ENCODE measurements at regions not wholly inside any gene's neighbourhood (a gene's known extent, or its start where the extent isn't known, plus 50 kb on each side); places are given as distances from the start of the nearest gene placed in this dataset.

DNA sequence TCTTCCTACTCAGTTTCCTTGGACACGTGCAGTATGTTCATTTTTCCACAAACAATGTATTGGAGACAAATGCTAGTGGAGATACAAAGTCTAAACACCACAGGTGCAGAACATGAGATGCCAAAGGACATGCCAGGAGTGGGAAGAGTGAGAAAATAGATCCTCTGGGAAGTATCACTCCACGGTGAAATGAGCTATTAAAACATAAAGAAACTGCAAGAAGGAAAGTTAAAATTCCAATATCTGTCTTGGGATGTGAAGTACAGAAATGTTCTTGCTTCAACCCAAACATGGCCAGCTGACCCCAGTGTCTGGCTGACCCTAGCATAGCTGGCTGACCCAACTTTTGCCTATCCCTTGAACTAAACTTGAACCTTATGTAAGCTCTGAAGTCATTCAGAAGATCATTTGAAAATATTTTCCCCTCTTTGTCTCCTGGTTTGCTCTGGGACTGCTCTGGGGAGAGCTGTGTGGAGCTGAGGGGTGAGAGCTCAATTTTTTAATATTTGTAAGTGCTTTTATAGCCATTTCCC is 59.5 kb downstream of the FZD1 start:
- Mint-ChIP-seq H3K27me3 (ENCODE audit: low read depth) (no peaks in the 10 kb centered on the region), H3K9me3 (no peaks in the 10 kb centered on the region), H3K36me3 (ENCODE audit: low read depth) (no peaks in the 10 kb centered on the region), H3K4me3 (no peak overlapping the region), H3K27ac (no peak overlapping the region), H3K4me1 (ENCODE audit: low read depth) (no peaks in the 10 kb centered on the region)
- no peak for DNase-seq (ENCODE audit: low spot score)

DNA sequence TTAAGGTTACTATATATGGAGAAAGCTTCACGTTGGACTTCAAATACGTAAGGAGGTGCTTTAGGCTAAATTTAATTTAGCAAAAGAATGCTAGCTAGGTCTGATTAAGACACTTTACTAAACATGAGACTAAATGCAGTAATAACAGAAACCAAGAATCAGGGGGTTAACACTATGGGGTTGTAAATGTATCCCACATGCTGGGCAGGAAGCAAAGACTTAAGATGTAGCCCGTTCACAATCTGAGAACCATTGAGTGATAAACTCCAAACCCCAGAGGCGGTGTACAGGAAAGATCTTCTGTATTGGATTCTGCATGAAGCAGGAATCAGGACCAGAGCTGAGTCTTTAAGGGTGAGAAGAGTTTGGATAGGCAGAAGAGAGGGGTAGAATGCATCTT is 60.4 kb downstream of the FZD1 start:
- Mint-ChIP-seq H3K9me3 (no peaks in the 10 kb centered on the region), H3K27ac (no peak overlapping the region), H3K4me1 (ENCODE audit: low read depth) (no peaks in the 10 kb centered on the region), H3K27me3 (ENCODE audit: low read depth) (no peaks in the 10 kb centered on the region), H3K4me3 (no peak overlapping the region), H3K36me3 (ENCODE audit: low read depth) (no peaks in the 10 kb centered on the region)
- no peak for DNase-seq (ENCODE audit: low spot score)

DNA sequence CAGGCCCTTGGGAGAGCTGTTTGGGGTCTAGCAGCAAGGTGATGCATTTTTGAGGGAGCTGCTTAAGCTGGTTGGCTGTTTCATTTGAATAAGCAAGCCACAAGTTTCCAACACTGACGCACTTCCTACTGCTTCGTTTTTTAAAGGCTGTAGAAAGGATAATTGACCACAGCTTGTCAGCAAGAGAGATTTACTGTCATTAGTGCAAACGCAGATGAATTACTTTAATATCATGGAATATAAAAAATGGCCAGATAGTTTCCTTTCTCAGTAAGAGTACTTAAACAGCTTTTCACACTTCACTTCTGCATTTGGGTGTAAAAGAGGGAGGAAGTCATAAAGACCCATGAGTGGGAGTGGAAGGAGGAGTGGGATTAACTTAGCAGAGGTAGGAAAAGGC is 61.5 kb downstream of the FZD1 start:
- no peak for DNase-seq (ENCODE audit: low spot score)
- Mint-ChIP-seq H3K27ac (no peak overlapping the region), H3K4me1 (ENCODE audit: low read depth) (no peaks in the 10 kb centered on the region), H3K36me3 (ENCODE audit: low read depth) (no peaks in the 10 kb centered on the region), H3K27me3 (ENCODE audit: low read depth) (no peaks in the 10 kb centered on the region), H3K4me3 (no peak overlapping the region), H3K9me3 (no peaks in the 10 kb centered on the region)

DNA sequence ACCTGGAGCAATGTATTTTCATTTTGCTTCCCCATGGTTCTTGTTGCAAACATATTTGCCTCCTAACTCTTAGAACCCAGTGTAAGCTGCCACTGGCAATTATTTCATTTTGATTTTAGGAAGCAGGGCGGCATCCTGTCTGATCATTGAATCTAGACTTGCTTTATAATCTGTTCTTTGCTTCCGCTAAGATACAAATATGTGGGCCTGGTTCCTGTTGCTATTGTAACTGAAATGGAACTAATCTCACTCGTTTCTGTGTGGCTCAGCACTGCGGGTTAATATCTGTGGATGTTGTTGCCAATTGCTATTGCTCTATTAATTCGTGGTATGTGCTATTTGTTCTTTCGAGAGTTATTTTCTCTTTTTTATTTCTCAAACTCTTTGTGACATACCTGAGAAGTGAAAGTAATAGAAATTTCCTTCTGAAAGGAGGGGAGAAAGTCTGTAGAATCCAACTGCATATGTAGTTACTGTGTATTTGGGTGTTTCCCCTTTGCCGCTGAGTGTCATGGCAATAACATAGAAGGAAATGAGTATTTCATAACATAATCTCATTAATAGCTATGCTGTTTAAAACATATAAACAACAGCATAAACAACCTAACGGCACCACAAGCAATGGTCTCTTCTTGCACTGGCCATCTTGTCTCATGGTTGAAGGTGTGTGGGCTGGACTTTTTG is 62.4 kb downstream of the FZD1 start:
- no peak overlapping the region for H3K4me3 Mint-ChIP-seq
- no peaks in the 10 kb centered on the region for H3K36me3 Mint-ChIP-seq (ENCODE audit: low read depth)
- no peak for DNase-seq (ENCODE audit: low spot score)
- H3K27me3 Mint-ChIP-seq (ENCODE audit: low read depth) = no peaks in the 10 kb centered on the region
- H3K27ac Mint-ChIP-seq = no peak overlapping the region
- H3K9me3 Mint-ChIP-seq = no peaks in the 10 kb centered on the region
- H3K4me1 Mint-ChIP-seq (ENCODE audit: low read depth) = no peaks in the 10 kb centered on the region

DNA sequence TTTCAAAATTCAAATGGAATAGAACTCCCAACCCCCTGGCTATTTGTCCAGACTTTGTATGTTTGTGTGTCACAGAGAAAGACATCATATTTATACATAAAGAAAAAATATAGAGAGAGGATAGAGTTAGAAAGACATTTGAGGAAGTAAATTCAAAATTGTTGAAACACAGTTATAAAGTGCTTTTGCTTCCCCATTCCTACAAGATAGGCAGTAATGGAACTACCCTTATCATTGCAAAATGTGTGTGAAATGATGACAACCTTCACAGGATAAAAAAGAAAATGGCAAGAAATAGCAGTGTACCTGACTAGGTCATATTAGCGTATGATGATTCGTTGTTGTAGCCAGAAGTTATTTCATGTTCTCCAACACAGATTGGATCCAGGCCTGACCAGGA is 63.1 kb downstream of the FZD1 start:
- Mint-ChIP-seq H3K4me3 (no peak overlapping the region), H3K36me3 (ENCODE audit: low read depth) (no peaks in the 10 kb centered on the region), H3K27ac (no peak overlapping the region), H3K4me1 (ENCODE audit: low read depth) (no peaks in the 10 kb centered on the region), H3K9me3 (no peaks in the 10 kb centered on the region), H3K27me3 (ENCODE audit: low read depth) (no peaks in the 10 kb centered on the region)
- DNase-seq (ENCODE audit: low spot score) = no peak

DNA sequence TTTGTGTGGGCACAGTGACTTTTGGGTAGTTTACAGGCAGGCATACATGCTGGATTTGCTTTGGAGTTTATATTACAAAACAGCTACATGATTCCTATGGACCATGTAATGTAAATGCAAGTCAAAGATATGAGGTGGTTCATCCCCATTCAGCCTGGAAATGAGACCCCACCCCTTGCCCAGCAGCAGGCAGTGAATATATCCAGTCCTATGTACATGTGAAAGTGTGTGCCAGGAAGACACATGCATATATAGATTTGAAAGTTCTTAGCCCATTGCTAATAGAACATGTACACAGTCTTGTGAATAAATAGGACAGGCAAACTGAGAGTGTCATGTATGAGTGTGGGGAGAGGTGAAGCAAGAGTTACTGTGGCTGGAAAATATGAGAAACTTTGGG is 65.3 kb downstream of the FZD1 start:
- no peaks in the 10 kb centered on the region for H3K36me3 Mint-ChIP-seq (ENCODE audit: low read depth)
- DNase-seq (ENCODE audit: low spot score) = no peak
- H3K4me3 Mint-ChIP-seq = no peak overlapping the region
- H3K27me3 Mint-ChIP-seq (ENCODE audit: low read depth) = no peaks in the 10 kb centered on the region
- no peak overlapping the region for H3K27ac Mint-ChIP-seq
- H3K9me3 Mint-ChIP-seq = no peaks in the 10 kb centered on the region
- H3K4me1 Mint-ChIP-seq (ENCODE audit: low read depth) = no peaks in the 10 kb centered on the region

DNA sequence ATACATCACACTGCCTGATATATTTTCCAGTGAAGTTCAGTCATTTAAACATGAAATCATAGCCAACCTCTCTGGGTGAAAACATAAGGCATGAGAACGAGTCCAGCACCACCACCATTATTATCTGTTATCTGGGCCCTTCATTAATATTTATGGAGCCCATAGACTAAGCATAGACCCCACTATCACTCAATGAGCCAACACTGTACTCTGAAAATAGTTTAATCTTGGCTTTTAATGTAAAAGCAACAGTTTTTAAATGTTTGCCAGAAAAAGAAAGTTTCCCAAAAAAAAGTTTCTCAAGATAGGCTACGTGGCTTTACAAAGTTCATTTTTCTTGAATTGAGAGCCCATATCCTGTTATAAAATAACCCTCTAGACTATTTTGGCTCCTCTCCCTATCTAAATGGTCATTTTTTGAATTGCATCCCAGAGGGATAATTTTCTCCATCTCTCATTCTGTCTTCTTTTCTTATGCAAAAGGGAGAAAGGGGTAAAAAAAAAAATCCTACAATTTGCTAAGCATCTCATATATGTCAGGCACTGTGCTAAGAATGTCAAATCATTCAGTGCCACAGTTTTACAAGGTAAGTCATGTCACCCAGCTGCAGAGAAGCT is 66.1 kb downstream of the FZD1 start:
- Mint-ChIP-seq H3K4me1 (ENCODE audit: low read depth) (no peaks in the 10 kb centered on the region), H3K9me3 (no peaks in the 10 kb centered on the region), H3K36me3 (ENCODE audit: low read depth) (no peaks in the 10 kb centered on the region), H3K4me3 (no peak overlapping the region), H3K27me3 (ENCODE audit: low read depth) (no peaks in the 10 kb centered on the region), H3K27ac (no peak overlapping the region)
- DNase-seq (ENCODE audit: low spot score) = no peak

DNA sequence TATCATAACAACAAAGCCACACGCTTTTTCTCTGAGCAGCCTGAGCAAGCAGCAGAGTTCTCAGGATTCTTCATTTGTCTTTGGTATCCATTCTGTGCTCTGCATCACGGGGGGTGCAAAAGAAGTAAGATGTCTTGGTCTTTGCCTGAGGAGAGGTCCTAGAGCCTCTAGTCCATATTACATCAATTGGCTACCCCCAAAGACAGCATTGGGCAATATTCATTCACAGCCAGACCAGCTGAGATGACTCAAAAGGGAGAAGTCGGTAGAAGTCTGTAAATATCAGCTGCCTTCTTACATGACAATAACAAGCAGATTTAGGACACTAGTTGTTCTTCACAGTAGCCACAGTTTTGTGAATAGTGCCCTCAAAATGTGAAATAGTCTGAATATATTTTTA is 66.6 kb downstream of the FZD1 start:
- H3K27me3 Mint-ChIP-seq (ENCODE audit: low read depth) = no peaks in the 10 kb centered on the region
- H3K36me3 Mint-ChIP-seq (ENCODE audit: low read depth) = no peaks in the 10 kb centered on the region
- no peak overlapping the region for H3K4me3 Mint-ChIP-seq
- H3K9me3 Mint-ChIP-seq = no peaks in the 10 kb centered on the region
- no peaks in the 10 kb centered on the region for H3K4me1 Mint-ChIP-seq (ENCODE audit: low read depth)
- H3K27ac Mint-ChIP-seq = no peak overlapping the region
- no peak for DNase-seq (ENCODE audit: low spot score)

DNA sequence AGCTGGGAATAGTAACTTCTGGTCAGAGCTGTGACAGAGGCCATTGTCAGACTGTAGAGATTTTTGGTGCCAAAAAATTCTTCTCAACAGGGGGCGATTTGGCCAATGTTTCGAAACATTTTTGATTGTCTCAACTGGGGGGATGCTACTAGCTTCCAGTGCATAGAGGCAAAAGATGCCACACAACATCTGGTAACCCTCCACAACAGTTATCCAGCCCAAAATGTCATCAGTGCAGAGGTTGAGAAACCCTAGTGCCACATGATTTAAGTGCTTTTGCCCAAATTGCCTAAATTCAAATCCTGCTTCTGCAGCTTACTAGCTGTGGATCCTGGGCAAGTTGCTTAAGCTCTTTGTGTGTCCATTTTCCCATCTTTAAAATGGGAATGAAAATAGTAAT is 71.9 kb downstream of the FZD1 start:
- Mint-ChIP-seq H3K4me1 (ENCODE audit: low read depth) (no peaks in the 10 kb centered on the region), H3K9me3 (no peaks in the 10 kb centered on the region), H3K36me3 (ENCODE audit: low read depth) (no peaks in the 10 kb centered on the region), H3K4me3 (no peak overlapping the region), H3K27me3 (ENCODE audit: low read depth) (no peaks in the 10 kb centered on the region), H3K27ac (no peak overlapping the region)
- DNase-seq (ENCODE audit: low spot score) = no peak

DNA sequence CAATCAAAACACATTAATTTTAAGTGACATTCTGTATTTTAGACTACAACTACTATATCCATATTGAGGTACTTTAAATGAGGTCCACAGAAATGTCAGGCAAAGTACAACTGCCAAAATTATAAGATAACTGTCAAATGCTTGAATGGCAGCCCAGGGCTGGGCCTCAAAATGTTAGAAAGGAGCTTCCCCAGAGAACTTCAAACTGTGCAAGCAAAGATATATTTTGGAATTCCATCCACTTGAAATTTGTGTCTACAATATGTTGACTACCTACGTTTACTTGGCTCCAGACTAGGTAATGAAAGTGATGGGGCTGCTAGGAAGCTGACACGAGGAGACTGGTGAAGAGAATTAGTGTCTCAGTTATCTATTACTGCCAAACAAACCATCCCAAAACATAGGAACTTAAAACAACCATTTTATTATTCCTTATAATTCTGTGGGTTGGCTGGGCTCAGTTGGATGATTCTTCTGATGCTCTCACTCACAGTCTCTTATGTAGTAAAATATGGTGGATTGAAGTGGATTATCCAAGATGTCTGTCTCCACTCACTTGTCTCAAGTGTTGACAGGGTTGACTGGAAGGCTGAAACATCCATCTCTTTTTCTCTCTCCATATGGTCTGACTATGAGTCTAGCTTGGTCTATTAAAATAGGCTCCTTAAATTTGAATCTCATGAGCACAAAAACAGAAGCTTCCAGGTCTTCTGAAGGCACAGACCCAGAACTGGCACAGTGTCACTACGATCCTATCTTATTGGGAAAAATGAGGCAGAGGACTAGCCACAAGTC is 74.2 kb downstream of the FZD1 start:
- H3K4me3 Mint-ChIP-seq = no peak overlapping the region

DNA sequence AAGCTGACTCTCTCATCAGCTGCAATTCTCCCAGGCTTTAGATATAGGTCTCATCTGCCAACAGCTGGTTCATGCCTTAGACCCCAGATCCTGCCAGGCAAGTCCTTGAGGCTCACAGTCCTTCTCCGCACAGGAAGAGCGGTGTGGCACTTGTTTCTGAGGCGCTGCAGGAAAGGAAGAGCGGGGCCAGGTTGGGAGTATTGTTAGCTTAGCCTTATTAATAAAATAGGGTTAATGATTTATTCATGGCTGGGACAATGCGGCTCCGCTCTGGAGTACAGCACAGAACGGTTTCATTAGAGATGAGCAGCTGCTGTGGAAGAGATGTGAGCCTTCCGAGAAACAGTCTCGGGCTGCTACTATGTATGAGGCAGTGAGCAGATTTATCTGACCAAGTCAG is 78.1 kb downstream of the FZD1 start:
- H3K4me3 Mint-ChIP-seq = no peak overlapping the region
- no peaks in the 10 kb centered on the region for H3K4me1 Mint-ChIP-seq (ENCODE audit: low read depth)
- no peak for DNase-seq (ENCODE audit: low spot score)
- no peaks in the 10 kb centered on the region for H3K36me3 Mint-ChIP-seq (ENCODE audit: low read depth)
- H3K27ac Mint-ChIP-seq = no peak overlapping the region
- no peaks in the 10 kb centered on the region for H3K9me3 Mint-ChIP-seq
- no peaks in the 10 kb centered on the region for H3K27me3 Mint-ChIP-seq (ENCODE audit: low read depth)

More for the DNA sequence above, 74.2 kb downstream of the FZD1 start:
- H3K36me3 Mint-ChIP-seq (ENCODE audit: low read depth) = no peaks in the 10 kb centered on the region
- no peak overlapping the region for H3K27ac Mint-ChIP-seq
- H3K4me1 Mint-ChIP-seq (ENCODE audit: low read depth) = no peaks in the 10 kb centered on the region
- DNase-seq (ENCODE audit: low spot score) = no peak
- H3K27me3 Mint-ChIP-seq (ENCODE audit: low read depth) = no peaks in the 10 kb centered on the region
- no peaks in the 10 kb centered on the region for H3K9me3 Mint-ChIP-seq

DNA sequence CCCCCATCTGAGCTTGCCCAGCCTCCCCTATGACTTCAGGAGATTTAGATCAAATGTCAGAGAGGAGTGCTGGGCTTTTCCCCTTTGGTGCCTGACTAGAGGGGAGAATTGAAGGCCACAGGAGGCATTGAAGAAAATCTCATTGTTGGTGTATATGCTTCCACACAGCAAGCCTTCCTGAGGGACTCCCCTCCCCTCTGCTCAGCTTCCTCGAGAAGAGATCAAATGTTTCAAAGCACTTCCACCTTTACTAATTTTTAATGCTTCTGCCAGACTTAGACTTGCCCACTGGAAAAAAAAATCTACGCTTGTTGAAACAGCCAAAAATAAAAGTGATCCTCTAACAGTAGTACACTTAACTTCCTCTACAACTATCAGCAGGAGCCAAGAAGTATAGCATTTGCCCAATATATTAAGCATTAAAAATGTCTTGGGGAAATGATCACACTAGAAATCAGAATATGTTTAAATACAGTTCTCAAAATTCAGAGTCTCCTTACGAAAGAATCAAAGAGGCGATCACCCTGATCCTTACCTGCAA is 79.3 kb downstream of the FZD1 start:
- no peaks in the 10 kb centered on the region for H3K9me3 Mint-ChIP-seq
- no peaks in the 10 kb centered on the region for H3K27me3 Mint-ChIP-seq (ENCODE audit: low read depth)
- DNase-seq (ENCODE audit: low spot score) = no peak
- no peaks in the 10 kb centered on the region for H3K36me3 Mint-ChIP-seq (ENCODE audit: low read depth)
- H3K4me1 Mint-ChIP-seq (ENCODE audit: low read depth) = no peaks in the 10 kb centered on the region
- H3K4me3 Mint-ChIP-seq = no peak overlapping the region
- no peak overlapping the region for H3K27ac Mint-ChIP-seq

DNA sequence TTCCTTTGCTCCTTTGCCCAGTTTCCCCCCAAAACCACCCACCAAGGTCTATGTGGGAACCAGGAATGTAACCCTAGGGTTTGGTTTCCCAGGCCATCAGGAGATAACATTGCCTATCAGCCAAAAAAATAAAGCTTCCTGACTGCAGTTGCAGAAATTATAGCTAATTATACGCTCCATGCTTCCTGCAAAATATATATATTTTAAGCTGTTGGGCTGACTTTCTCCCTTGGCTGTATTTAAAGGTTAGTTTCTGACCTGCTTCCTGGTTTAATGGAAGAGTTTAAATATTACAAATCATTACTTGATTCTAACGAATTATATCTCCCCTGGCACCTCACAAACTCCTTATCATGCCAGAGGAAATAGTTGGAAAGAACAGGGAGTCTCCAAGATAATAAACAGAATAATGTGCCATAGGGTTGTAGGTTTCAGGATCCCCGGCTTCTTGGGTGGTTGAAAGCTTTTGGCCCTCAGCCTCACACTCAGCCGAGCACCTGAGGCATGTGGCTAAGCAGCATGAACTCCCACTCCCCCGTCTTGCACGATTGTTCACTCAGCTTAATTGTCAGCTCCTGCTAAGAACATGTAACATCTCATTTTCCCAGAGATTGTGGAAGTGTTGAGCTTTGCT is 79.9 kb downstream of the FZD1 start:
- Mint-ChIP-seq H3K27me3 (ENCODE audit: low read depth) (no peaks in the 10 kb centered on the region), H3K4me1 (ENCODE audit: low read depth) (no peaks in the 10 kb centered on the region), H3K27ac (no peak overlapping the region), H3K36me3 (ENCODE audit: low read depth) (no peaks in the 10 kb centered on the region), H3K4me3 (no peak overlapping the region), H3K9me3 (no peaks in the 10 kb centered on the region)
- no peak for DNase-seq (ENCODE audit: low spot score)

DNA sequence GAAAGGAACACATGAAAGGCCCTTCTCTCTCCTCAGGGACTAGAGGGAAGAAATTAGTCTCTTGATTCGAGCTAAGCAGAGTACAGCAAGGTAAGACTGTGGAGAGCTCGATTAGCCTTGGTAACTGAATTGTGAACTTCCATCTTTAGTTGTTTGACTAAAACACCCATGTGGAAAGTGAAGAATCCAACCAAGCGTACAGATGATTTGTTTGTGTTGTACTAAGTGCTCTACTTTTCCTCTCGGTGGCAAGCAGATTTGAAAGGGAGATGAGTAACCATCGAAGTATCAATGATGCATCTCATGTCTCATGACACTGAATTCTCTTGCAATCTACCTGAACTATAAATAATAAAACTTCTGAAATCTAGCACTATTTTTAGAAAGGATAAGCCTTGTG is 80.7 kb downstream of the FZD1 start:
- Mint-ChIP-seq H3K27ac (no peak overlapping the region), H3K27me3 (ENCODE audit: low read depth) (no peaks in the 10 kb centered on the region), H3K36me3 (ENCODE audit: low read depth) (no peaks in the 10 kb centered on the region), H3K4me1 (ENCODE audit: low read depth) (no peaks in the 10 kb centered on the region), H3K4me3 (no peak overlapping the region), H3K9me3 (no peaks in the 10 kb centered on the region)
- no peak for DNase-seq (ENCODE audit: low spot score)

Data from T-helper 2 cell treated with Interferon-gamma antibody and Interleukin-4, amounts not matched to agents 5 μg/mL and 100 μg/mL, for 36 hours (primary cell).